OCI-LY1 (cell line): ENCODE measurements at regions not wholly inside any gene's neighbourhood (a gene's known extent, or its start where the extent isn't known, plus 50 kb on each side); places are given as distances from the start of the nearest gene placed in this dataset.

Experiments
- H2AFZ ChIP-seq: fragments of 200-600 bp; sonication (generic), shearing (Covaris generic); 2 replicates; pipeline ENCODE4 v1.6.0; 2014; ENCODE audit warnings: antibody characterized with exemption, mild to moderate bottlenecking, low read length
- H3F3A ChIP-seq: fragments of 200-600 bp; sonication (generic), shearing (Covaris generic); 2 replicates; pipeline ENCODE4 v1.6.0; 2014; ENCODE audit warnings: mild to moderate bottlenecking, antibody characterized with exemption, low read length, moderate library complexity; ENCODE audit not compliant: insufficient read depth
- H3K27ac ChIP-seq: fragments of 200-600 bp; sonication (generic); 2 replicates; pipeline ENCODE4 v1.5.1; 2014; ENCODE audit warnings: low read length, mixed run types, mild to moderate bottlenecking, low read depth; ENCODE audit not compliant: poor library complexity, severe bottlenecking
- H3K27me3 ChIP-seq: fragments of 200-600 bp; sonication (generic); 2 replicates; pipeline ENCODE4 v1.6.0; 2014; ENCODE audit warnings: antibody characterized with exemption, mild to moderate bottlenecking, low read length, moderate library complexity; ENCODE audit not compliant: insufficient read depth
- H3K36me3 ChIP-seq: fragments of 200-600 bp; sonication (generic); 2 replicates; pipeline ENCODE4 v1.6.1; 2014; ENCODE audit warnings: mild to moderate bottlenecking, antibody characterized with exemption, low read length, moderate library complexity, mixed read lengths; ENCODE audit not compliant: insufficient read depth
- H3K4me1 ChIP-seq: fragments of 200-600 bp; sonication (generic); 2 replicates; pipeline ENCODE4 v1.5.1; 2014; ENCODE audit warnings: mild to moderate bottlenecking, low read length, moderate library complexity; ENCODE audit not compliant: insufficient read depth, severe bottlenecking
- H3K4me2 ChIP-seq: fragments of 200-600 bp; sonication (generic), shearing (Covaris generic); 2 replicates; pipeline ENCODE4 v1.6.1; 2014; ENCODE audit warnings: low read length
- H3K4me3 ChIP-seq: fragments of 200-600 bp; sonication (generic); 2 replicates; pipeline ENCODE4 v1.5.1; 2014; ENCODE audit warnings: low read length, low read depth, mild to moderate bottlenecking, mixed read lengths; ENCODE audit not compliant: poor library complexity, severe bottlenecking
- H3K79me2 ChIP-seq: fragments of 200-600 bp; shearing (Covaris generic); 2 replicates; pipeline ENCODE4 v1.6.1; 2016; ENCODE audit warnings: mixed run types, low read length, mixed read lengths; ENCODE audit not compliant: insufficient read depth
- H3K9ac ChIP-seq: fragments of 200-600 bp; sonication (generic), shearing (Covaris generic); 2 replicates; pipeline ENCODE4 v1.6.1; 2014; ENCODE audit warnings: mild to moderate bottlenecking, low read length, mixed read lengths
- H3K9me2 ChIP-seq: fragments of 200-600 bp; sonication (generic), shearing (Covaris generic); 2 replicates; pipeline ENCODE4 v1.6.1; 2014; ENCODE audit warnings: low read depth, mild to moderate bottlenecking, low read length, mixed read lengths
- H3K9me3 ChIP-seq: fragments of 200-600 bp; shearing (Covaris generic); 2 replicates; pipeline ENCODE4 v1.6.1; 2014; ENCODE audit warnings: low read length, mixed read lengths
- H4K20me1 ChIP-seq: fragments of 200-600 bp; sonication (generic), shearing (Covaris generic); 2 replicates; pipeline ENCODE4 v1.6.0; 2016; ENCODE audit warnings: mild to moderate bottlenecking, low read length; ENCODE audit not compliant: insufficient read depth
- EZH2 ChIP-seq: fragments of 200-600 bp; sonication (generic), shearing (Covaris generic); IDR thresholded peaks from 2 replicates; pipeline ENCODE4 v1.8.0; 2017; ENCODE audit warnings: borderline replicate concordance, mixed run types, mild to moderate bottlenecking, antibody characterized with exemption, low read length, moderate library complexity, mixed read lengths
- TF ChIP-seq, protein P1 (sequence below): fragments of 200-600 bp; sonication (generic), shearing (Covaris generic); IDR thresholded peaks from 2 replicates; pipeline ENCODE4 v1.5.1; 2017; ENCODE audit warnings: mild to moderate bottlenecking, antibody characterized with exemption, low read length, moderate library complexity, mixed read lengths

DNA sequence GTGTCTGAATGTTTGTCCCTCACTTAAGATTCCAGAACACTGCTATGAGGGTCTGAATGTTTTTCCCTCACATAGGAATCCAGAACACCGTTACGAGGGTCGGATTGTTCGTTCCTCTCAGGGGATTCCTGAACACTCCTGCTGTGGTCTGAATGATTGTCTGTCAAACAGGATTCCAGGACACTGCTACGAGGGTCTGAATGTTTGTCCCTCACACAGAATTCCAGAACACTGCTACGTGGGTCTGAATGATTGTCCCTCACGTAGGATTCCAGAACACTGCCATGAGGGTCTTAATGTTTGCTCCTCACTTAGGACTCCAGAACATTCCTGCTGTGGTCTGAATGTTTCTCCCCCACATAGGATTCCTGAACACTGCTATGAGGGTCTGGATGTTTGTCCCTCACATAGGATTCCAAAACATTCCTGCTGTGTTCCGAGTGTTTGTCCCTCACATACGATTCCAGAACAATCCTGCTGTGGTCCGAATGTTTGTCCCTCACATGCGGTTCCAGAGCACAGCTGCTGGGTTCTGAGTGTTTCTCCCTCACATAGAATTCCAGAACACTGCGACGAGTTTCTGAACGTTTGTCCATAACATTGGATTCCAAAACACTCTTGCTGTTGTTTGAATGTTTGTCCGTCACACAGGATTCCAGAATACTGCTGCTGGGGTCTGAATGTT, 199.5 kb downstream of the FOXD4L6 start:
- no peak overlapping the region for H3K9ac ChIP-seq
- no peak overlapping the region for H3K4me2 ChIP-seq
- no peaks in the 10 kb centered on the region for H3K4me1 ChIP-seq
- H3K36me3 ChIP-seq: no peaks in the 10 kb centered on the region
- H3K9me3 ChIP-seq: no peaks in the 10 kb centered on the region
- no peak for TF ChIP-seq EZH2
- TF ChIP-seq, protein P1, sequence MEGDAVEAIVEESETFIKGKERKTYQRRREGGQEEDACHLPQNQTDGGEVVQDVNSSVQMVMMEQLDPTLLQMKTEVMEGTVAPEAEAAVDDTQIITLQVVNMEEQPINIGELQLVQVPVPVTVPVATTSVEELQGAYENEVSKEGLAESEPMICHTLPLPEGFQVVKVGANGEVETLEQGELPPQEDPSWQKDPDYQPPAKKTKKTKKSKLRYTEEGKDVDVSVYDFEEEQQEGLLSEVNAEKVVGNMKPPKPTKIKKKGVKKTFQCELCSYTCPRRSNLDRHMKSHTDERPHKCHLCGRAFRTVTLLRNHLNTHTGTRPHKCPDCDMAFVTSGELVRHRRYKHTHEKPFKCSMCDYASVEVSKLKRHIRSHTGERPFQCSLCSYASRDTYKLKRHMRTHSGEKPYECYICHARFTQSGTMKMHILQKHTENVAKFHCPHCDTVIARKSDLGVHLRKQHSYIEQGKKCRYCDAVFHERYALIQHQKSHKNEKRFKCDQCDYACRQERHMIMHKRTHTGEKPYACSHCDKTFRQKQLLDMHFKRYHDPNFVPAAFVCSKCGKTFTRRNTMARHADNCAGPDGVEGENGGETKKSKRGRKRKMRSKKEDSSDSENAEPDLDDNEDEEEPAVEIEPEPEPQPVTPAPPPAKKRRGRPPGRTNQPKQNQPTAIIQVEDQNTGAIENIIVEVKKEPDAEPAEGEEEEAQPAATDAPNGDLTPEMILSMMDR: no peak
- H3K9me2 ChIP-seq: no peaks in the 10 kb centered on the region
- H3K27ac ChIP-seq: no peak overlapping the region
- no peaks in the 10 kb centered on the region for H3F3A ChIP-seq
- H3K4me3 ChIP-seq: no peak overlapping the region
- no peaks in the 10 kb centered on the region for H4K20me1 ChIP-seq
- H3K27me3 ChIP-seq: no peaks in the 10 kb centered on the region
- H2AFZ ChIP-seq: no peak overlapping the region
- H3K79me2 ChIP-seq: no peaks in the 10 kb centered on the region

DNA sequence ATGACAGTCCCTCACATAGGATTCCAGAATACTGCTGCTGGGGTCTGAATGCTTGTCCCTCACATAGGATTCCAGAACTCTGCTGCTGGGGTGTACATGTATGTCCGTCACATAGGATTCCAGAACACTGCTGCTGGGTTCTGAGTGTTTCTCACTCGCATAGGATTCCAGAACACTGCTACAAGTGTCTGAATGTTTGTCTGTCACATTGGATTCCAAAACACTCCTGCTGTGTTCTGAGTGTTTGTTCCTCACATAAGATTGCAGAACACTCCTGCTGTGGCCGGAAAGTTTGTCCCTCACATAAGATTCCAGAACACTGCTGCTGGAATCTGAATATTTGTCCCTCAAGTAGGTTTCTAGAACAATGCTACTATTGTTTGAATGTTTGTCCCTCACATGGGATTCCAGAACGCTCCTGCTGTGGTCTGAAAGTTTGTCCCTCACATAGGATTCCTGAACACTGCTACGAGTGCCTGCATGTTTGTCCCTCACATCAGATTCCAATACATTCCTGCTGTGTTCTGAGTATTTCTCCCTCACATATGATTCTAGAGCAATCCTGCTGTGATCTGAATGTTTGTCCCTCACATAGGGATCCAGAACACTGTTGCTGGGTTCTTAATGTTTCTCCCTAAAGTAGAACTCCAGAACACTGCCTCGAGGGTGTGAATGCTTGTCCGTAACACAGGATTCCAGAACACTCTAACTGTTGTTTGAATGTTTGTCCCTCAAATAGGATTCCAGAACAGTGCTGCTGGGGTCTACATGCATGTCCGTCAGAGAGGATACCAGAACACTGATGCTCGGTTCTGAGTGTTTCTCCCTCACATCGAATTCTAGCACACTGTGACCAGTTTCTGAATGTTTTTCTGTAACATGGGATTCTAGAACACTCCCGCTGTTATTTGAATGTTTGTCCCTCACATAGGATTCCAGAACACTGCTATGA, 200.4 kb downstream of the FOXD4L6 start:
- no peaks in the 10 kb centered on the region for H3K9me3 ChIP-seq
- H3K27me3 ChIP-seq: no peaks in the 10 kb centered on the region
- H3K27ac ChIP-seq: no peak overlapping the region
- H3K4me3 ChIP-seq: no peak overlapping the region
- no peaks in the 10 kb centered on the region for H3K4me1 ChIP-seq
- no peak overlapping the region for H2AFZ ChIP-seq
- H4K20me1 ChIP-seq: no peaks in the 10 kb centered on the region
- H3K4me2 ChIP-seq: no peak overlapping the region
- no peaks in the 10 kb centered on the region for H3K9me2 ChIP-seq
- no peaks in the 10 kb centered on the region for H3F3A ChIP-seq
- H3K79me2 ChIP-seq: no peaks in the 10 kb centered on the region
- no peak overlapping the region for H3K9ac ChIP-seq
- no peaks in the 10 kb centered on the region for H3K36me3 ChIP-seq
- TF ChIP-seq, protein P1: no peak
- TF ChIP-seq EZH2: no peak

DNA sequence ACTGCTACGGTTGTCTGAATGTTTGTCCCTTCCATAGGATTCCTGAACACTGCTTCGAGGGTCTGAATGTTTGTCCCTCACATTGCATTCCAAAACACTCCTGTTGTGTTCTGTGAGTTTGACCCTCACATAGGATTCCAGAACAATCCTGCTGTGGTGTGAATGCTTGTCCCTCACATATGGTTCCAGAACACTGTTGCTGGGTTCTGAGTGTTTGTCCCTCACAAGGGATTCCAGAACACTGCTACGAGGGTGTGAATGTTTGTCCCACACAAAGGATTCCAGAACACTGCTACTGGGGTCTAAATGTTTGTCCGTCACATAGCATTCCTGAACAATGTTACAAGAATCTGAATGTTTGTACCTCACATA, 201.2 kb downstream of the FOXD4L6 start:
- H4K20me1 ChIP-seq: no peaks in the 10 kb centered on the region
- H3K9me3 ChIP-seq: no peaks in the 10 kb centered on the region
- no peak overlapping the region for H3K27ac ChIP-seq
- H3K4me1 ChIP-seq: no peaks in the 10 kb centered on the region
- H3K4me3 ChIP-seq: no peak overlapping the region
- TF ChIP-seq, protein P1: no peak
- no peak for TF ChIP-seq EZH2
- no peaks in the 10 kb centered on the region for H3K79me2 ChIP-seq
- H3K9ac ChIP-seq: no peak overlapping the region
- no peaks in the 10 kb centered on the region for H3K36me3 ChIP-seq
- H3K27me3 ChIP-seq: no peaks in the 10 kb centered on the region
- H3F3A ChIP-seq: no peaks in the 10 kb centered on the region
- H2AFZ ChIP-seq: no peak overlapping the region
- H3K4me2 ChIP-seq: no peak overlapping the region
- H3K9me2 ChIP-seq: no peaks in the 10 kb centered on the region
